GM12878 (cell line): ENCODE measurements at regions not wholly inside any gene's neighbourhood (a gene's known extent, or its start where the extent isn't known, plus 50 kb on each side); places are given as distances from the start of the nearest gene placed in this dataset.

Source experiments
- CTCF ChIP-seq, 3 experiments: IDR thresholded peaks in 2 of 3; conservative IDR thresholded peaks in 1 of 3; 2 replicates each; pipeline ENCODE4 v1.5.1; 2011; ENCODE audit warnings: low read depth in 3 of 3, low read length in 3 of 3, mild to moderate bottlenecking in 3 of 3, control low read depth in 2 of 3, moderate library complexity in 2 of 3, inconsistent platforms in 1 of 3, mixed read lengths in 1 of 3; ENCODE audit not compliant: control insufficient read depth in 2 of 3, insufficient read depth in 1 of 3; ENCODE audit errors: extremely low read depth in 1 of 3
- E4F1 ChIP-seq: fragments of 450-650 bp; IDR thresholded peaks from 2 replicates; pipeline ENCODE4 v1.6.1; 2018; ENCODE audit warnings: borderline replicate concordance, mild to moderate bottlenecking; ENCODE audit not compliant: partially characterized antibody
- EGR1 ChIP-seq, 2 experiments: IDR thresholded peaks; 1 replicate in 1 of 2; 2 replicates in 1 of 2; pipeline ENCODE4 v1.6.1; 2011 to 2012; ENCODE audit warnings: low read depth in 2 of 2, low read length in 2 of 2, borderline replicate concordance in 1 of 2, mild to moderate bottlenecking in 1 of 2, moderate library complexity in 1 of 2
- EZH2 ChIP-seq: IDR thresholded peaks from 2 replicates; pipeline ENCODE4 v1.6.1; 2012; ENCODE audit warnings: low read depth, mild to moderate bottlenecking, control low read depth, inconsistent platforms, low read length, borderline replicate concordance; ENCODE audit not compliant: control insufficient read depth
- IKZF1 ChIP-seq: fragments of 450-650 bp; conservative IDR thresholded peaks from 2 replicates; pipeline ENCODE4 v1.6.1; 2017; ENCODE audit warnings: antibody characterized with exemption, mild to moderate bottlenecking
- JUNB ChIP-seq: IDR thresholded peaks from 2 replicates; pipeline ENCODE4 v1.6.1; 2016; ENCODE audit warnings: antibody characterized with exemption, mild to moderate bottlenecking
- JUND ChIP-seq: IDR thresholded peaks from 2 replicates; pipeline ENCODE4 v1.6.1; 2012; ENCODE audit warnings: low read depth, mild to moderate bottlenecking, low read length, improper control_type of control experiment, moderate library complexity
- NFIC ChIP-seq: IDR thresholded peaks from 2 replicates; pipeline ENCODE4 v1.6.1; 2012; ENCODE audit warnings: low read depth, mild to moderate bottlenecking, inconsistent platforms, low read length, moderate library complexity
- PAX8 ChIP-seq: fragments of 450-650 bp; IDR thresholded peaks from 2 replicates; pipeline ENCODE4 v1.6.1; 2017; ENCODE audit warnings: mild to moderate bottlenecking, moderate library complexity
- POLR2A ChIP-seq: IDR thresholded peaks from 2 replicates; pipeline ENCODE4 v1.6.1; 2011; ENCODE audit warnings: low read depth, mild to moderate bottlenecking, low read length
- RFX5 ChIP-seq: IDR thresholded peaks from 2 replicates; pipeline ENCODE4 v1.6.1; 2011; ENCODE audit warnings: low read depth, low read length, improper control_type of control experiment
- SIX5 ChIP-seq: IDR thresholded peaks from 2 replicates; pipeline ENCODE4 v1.6.1; 2011; ENCODE audit warnings: mild to moderate bottlenecking, low read depth, low read length, moderate library complexity; ENCODE audit not compliant: severe bottlenecking
- YY1 ChIP-seq: IDR thresholded peaks from 2 replicates; pipeline ENCODE4 v1.6.1; 2011; ENCODE audit warnings: low read depth, mild to moderate bottlenecking, low read length
- ZNF24 ChIP-seq: fragments of 450-650 bp; IDR thresholded peaks from 2 replicates; pipeline ENCODE4 v1.6.1; 2017; ENCODE audit warnings: antibody characterized with exemption, mild to moderate bottlenecking

GRCh38 chr22:49491221-49491635, 336.4 kb downstream of the BRD1 start:
- no peak for TF ChIP-seq CTCF (IDR thresholded peaks at IDR 0.05 in 2 of 3, conservative IDR thresholded peaks at IDR 0.05 in 1 of 3; ENCODE audit: control insufficient read depth in 2 of 3, extremely low read depth in 1 of 3, insufficient read depth in 1 of 3, low read depth in 3 of 3, low read length in 3 of 3)
- TF ChIP-seq SIX5: no peak
- no peak for TF ChIP-seq E4F1
- no peak for TF ChIP-seq NFIC
- no peak for TF ChIP-seq YY1
- no peak for TF ChIP-seq JUND
- TF ChIP-seq POLR2A: no peak
- no peak for TF ChIP-seq PAX8
- TF ChIP-seq RFX5: no peak
- no peak for TF ChIP-seq EZH2
- TF ChIP-seq JUNB: no peak
- TF ChIP-seq IKZF1: no peak
- TF ChIP-seq EGR1 (IDR thresholded peaks at IDR 0.05; ENCODE audit: borderline replicate concordance in 1 of 2, low read depth in 2 of 2, low read length in 2 of 2): no peak
- TF ChIP-seq ZNF24: no peak
